HUES48 (cell line): ENCODE measurements at regions not wholly inside any gene's neighbourhood (a gene's known extent, or its start where the extent isn't known, plus 50 kb on each side); places are given as distances from the start of the nearest gene placed in this dataset.

Experiments used
- H3K27ac ChIP-seq: one replicate; pipeline ENCODE4 v1.7.0; 2013; ENCODE audit warnings: low read depth, low read length, inconsistent platforms
- H3K27me3 ChIP-seq: 2 replicates; pipeline ENCODE4 v1.6.1; 2013; ENCODE audit warnings: mild to moderate bottlenecking, low read length; ENCODE audit not compliant: control insufficient read depth, insufficient read depth
- H3K36me3 ChIP-seq: 2 replicates; pipeline ENCODE4 v1.6.1; 2013; ENCODE audit warnings: low read length; ENCODE audit not compliant: control insufficient read depth, insufficient read depth
- H3K4me1 ChIP-seq: 2 replicates; pipeline ENCODE4 v1.6.1; 2013; ENCODE audit warnings: mild to moderate bottlenecking, low read length; ENCODE audit not compliant: control insufficient read depth, insufficient read depth
- H3K4me3 ChIP-seq: 2 replicates; pipeline ENCODE4 v1.5.1; 2013; ENCODE audit warnings: mild to moderate bottlenecking, low read depth, low read length
- H3K9ac ChIP-seq: 2 replicates; pipeline ENCODE4 v1.6.1; 2013; ENCODE audit warnings: mild to moderate bottlenecking, low read depth, low read length, moderate library complexity
- H3K9me3 ChIP-seq: 2 replicates; pipeline ENCODE4 v1.6.1; 2013; ENCODE audit warnings: low read length; ENCODE audit not compliant: control insufficient read depth, insufficient read depth

DNA sequence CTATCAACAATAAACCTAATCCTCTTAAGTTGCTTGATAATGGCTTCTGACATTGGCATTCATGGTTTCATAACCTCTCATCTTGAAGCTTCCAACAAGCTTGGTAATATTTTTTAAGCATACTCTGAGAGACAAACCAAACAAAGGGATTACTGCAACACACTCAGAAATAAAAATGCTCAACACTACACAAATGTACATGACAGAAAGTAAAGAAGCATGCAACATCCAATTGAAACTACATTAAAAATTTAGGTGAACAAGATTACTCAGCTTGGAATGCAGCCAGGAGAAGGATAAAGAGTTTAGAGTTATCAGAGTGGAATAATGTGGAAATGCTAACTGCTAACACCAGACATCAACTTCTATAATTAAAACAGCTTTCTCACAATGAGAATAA, 1136.6 kb upstream of the PABPC4L start:
- Histone ChIP-seq H3K36me3 (no peaks in the 10 kb centered on the region), H3K27me3 (no peaks in the 10 kb centered on the region), H3K9me3 (no peaks in the 10 kb centered on the region), H3K9ac (no peak overlapping the region), H3K4me3 (no peak overlapping the region), H3K4me1 (no peaks in the 10 kb centered on the region), H3K27ac (no peak overlapping the region)

DNA sequence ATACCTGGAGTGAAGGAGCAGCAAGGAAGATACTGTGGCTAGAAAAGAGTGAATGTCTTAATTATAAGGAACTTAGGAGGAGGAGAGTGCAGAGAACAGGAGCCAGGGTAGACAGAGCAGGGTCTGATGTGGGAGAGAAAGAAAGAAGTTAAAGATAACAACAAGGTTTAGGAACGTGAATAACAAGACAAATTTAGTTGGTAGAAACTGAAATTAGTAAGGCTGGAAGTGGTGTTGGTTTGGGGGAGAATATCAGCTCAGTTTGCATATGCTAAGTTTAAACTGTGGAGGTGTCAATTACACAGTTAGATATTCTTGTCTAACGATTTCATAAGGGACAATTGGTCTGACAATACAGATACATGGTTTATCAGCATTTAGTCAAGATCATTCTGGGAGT, 1123.7 kb upstream of the PABPC4L start:
- no peak overlapping the region for H3K4me3 ChIP-seq
- no peak overlapping the region for H3K27ac ChIP-seq
- H3K4me1 ChIP-seq, result peaks cover 10% of the 10 kb centered on the region
- H3K9me3 ChIP-seq, result 0 out of 2 replicates have a peak, but pooled peaks cover 9% of the 10 kb centered on the region
- no peaks in the 10 kb centered on the region for H3K27me3 ChIP-seq
- no peaks in the 10 kb centered on the region for H3K36me3 ChIP-seq
- no peak overlapping the region for H3K9ac ChIP-seq

DNA sequence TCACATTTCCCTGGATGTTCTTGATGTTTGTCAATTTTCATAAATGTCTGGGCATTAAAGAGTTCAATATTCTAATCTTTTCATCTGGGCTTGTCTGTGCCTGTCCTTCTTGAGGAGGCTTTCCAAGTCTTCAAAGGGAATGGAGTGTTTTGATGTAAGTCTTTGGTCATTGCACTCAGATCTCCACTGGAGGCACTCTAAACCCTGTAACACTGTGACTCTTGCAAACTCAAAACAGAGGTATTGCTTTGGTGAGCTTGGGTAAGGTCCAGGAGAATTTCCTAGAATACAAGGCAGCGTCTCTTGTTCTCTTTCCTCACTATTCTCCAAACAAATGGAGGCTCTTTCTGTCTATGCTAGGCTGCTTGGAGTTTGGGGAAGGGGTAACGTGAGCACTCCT, 1118.1 kb upstream of the PABPC4L start:
- Histone ChIP-seq H3K36me3 (no peaks in the 10 kb centered on the region), H3K4me3 (no peak overlapping the region), H3K9me3 (0 out of 2 replicates have a peak, but pooled peaks cover 9% of the 10 kb centered on the region), H3K4me1 (peaks cover under 1% of the 10 kb centered on the region; the same call in 1 of the 2 replicates), H3K9ac (no peak overlapping the region), H3K27me3 (no peaks in the 10 kb centered on the region), H3K27ac (no peak overlapping the region)

DNA sequence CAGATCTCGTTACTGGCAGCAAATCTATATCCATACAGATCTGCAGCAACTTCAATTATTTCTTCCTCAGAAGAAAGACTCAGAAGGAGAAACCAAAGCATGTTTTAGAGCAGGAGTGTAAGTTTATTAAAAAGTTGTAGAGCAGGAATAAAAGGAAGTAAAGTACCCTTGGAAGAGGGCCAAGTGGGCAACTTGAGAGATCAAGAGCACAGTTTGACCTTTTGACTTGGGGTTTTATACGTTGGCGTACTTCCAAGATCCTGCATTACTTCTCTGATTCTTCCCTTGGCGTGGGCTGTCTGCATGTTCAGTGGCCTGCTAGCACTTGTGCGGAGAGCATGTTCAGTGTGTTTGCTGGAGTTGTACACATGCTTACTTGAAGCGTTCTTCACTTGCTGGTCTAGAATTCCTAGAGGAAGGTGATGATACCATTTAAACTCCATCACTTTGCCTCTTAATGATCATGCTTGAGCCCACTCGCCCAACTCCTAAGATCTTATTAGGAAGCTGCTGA, 1114.7 kb upstream of the PABPC4L start:
- Histone ChIP-seq H3K4me3 (no peak overlapping the region), H3K9ac (no peak overlapping the region), H3K27ac (no peak overlapping the region), H3K9me3 (no peaks in the 10 kb centered on the region), H3K27me3 (no peaks in the 10 kb centered on the region), H3K36me3 (no peaks in the 10 kb centered on the region), H3K4me1 (no peaks in the 10 kb centered on the region)

DNA sequence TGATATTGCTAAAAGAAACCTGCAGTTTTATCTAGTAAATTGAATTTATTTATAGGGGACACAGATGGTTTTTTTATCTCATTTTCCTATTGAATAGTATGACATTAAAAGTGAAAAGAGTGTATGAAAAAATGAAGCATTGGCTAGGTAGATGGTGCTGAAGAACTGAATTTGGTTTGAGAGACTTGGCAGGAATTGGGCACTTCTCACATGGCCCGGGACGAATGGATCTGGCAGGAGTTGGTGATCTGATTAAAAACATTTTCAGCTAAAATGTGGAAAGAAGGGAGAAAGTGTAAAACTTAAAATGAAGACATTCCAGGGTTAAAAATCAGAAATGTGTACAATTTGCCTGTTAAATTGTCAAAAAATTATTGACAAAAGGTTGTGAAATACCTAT, 1088.5 kb upstream of the PABPC4L start:
- no peaks in the 10 kb centered on the region for H3K36me3 ChIP-seq
- no peaks in the 10 kb centered on the region for H3K9me3 ChIP-seq
- H3K9ac ChIP-seq, result no peak overlapping the region
- H3K27ac ChIP-seq, result no peak overlapping the region
- H3K27me3 ChIP-seq, result no peaks in the 10 kb centered on the region
- no peak overlapping the region for H3K4me3 ChIP-seq
- H3K4me1 ChIP-seq, result no peaks in the 10 kb centered on the region

DNA sequence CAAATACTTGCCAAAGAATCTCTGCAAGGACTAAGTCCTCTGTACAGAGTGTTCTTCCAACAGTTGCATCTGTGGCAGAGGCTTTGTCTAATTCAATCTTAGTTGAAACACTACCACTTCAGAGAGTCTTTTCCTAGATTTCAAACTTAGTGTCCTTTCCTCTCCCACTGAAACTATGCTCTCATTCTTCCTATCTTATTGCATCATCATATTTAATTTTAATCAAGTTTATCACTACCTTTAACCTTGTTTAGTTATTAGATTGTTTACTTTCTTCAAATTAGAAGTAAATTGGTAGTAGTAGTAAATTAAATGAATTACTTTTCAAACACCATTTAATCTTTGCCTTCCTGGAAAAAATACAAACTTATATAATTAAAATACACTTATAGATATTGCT, 1082.3 kb upstream of the PABPC4L start:
- Histone ChIP-seq H3K9me3 (no peaks in the 10 kb centered on the region), H3K27ac (no peak overlapping the region), H3K27me3 (no peaks in the 10 kb centered on the region), H3K4me3 (no peak overlapping the region), H3K4me1 (no peaks in the 10 kb centered on the region), H3K9ac (no peak overlapping the region), H3K36me3 (no peaks in the 10 kb centered on the region)

DNA sequence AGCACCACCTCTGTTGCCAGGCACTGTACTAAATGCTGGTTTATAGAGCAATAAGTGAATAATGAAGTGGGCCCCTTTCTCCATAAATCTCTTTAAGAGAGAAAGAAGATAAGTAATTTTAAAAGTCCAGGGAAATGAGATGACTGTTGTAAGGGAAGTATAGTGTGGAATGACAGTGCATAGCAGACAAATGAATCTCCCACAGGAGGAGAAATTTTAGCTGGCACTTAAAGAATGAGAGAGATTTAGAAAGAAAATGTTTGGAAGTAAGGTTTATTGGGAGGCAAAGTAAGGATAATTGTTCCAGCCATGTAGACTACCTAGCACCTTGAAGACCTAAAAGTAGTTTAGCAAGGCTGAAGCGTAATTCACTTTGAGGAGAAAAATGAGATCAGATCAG, 1081.1 kb upstream of the PABPC4L start:
- H3K4me1 ChIP-seq, result 0 out of 2 replicates have a peak, but pooled peaks cover 2% of the 10 kb centered on the region
- no peak overlapping the region for H3K27ac ChIP-seq
- H3K9ac ChIP-seq, result no peak overlapping the region
- no peaks in the 10 kb centered on the region for H3K9me3 ChIP-seq
- H3K27me3 ChIP-seq, result no peaks in the 10 kb centered on the region
- H3K4me3 ChIP-seq, result no peak overlapping the region
- no peaks in the 10 kb centered on the region for H3K36me3 ChIP-seq

DNA sequence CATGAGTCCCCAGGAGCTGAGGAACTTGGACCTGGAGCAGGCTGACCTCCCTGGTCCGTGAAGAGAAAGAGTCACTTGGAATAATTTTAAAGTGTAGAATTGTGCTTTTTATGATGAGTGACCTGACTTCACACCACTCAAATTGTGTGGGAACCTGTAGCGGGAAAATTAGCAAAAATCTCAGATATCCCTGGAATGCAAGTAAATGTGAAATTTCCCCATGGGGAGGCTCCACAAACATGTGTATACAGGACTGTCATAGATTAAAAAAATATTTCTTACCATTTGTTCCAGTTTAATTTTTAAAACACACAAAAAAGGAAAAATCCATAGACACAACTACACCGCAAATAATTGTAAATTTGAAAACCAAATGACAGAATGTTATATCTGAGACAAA, 1079.6 kb upstream of the PABPC4L start:
- Histone ChIP-seq H3K9ac (no peak overlapping the region), H3K4me1 (peaks cover 7% of the 10 kb centered on the region; the same call in 1 of the 2 replicates), H3K9me3 (no peaks in the 10 kb centered on the region), H3K36me3 (no peaks in the 10 kb centered on the region), H3K27ac (no peak overlapping the region), H3K27me3 (no peaks in the 10 kb centered on the region), H3K4me3 (no peak overlapping the region)

DNA sequence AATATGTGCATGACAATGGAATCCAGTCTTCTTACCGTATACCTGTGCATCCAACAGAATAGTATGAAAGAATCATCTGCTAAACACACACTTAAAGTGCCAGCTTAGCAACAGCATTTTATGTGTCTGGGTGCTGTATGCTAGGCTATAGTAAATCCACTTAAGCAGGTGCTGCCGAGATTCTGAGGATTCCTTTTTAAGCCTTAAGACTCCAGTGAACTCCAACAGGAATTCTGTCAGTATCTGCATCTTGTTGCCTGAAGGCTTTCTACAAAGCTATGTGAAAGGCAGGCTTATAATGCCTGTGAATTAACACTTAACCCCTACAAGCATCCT, 1076.4 kb upstream of the PABPC4L start:
- H3K27ac ChIP-seq, result no peak overlapping the region
- H3K9ac ChIP-seq, result no peak overlapping the region
- no peaks in the 10 kb centered on the region for H3K36me3 ChIP-seq
- H3K4me1 ChIP-seq, result peaks cover 7% of the 10 kb centered on the region; the same call in 1 of the 2 replicates
- no peaks in the 10 kb centered on the region for H3K27me3 ChIP-seq
- no peaks in the 10 kb centered on the region for H3K9me3 ChIP-seq
- no peak overlapping the region for H3K4me3 ChIP-seq

DNA sequence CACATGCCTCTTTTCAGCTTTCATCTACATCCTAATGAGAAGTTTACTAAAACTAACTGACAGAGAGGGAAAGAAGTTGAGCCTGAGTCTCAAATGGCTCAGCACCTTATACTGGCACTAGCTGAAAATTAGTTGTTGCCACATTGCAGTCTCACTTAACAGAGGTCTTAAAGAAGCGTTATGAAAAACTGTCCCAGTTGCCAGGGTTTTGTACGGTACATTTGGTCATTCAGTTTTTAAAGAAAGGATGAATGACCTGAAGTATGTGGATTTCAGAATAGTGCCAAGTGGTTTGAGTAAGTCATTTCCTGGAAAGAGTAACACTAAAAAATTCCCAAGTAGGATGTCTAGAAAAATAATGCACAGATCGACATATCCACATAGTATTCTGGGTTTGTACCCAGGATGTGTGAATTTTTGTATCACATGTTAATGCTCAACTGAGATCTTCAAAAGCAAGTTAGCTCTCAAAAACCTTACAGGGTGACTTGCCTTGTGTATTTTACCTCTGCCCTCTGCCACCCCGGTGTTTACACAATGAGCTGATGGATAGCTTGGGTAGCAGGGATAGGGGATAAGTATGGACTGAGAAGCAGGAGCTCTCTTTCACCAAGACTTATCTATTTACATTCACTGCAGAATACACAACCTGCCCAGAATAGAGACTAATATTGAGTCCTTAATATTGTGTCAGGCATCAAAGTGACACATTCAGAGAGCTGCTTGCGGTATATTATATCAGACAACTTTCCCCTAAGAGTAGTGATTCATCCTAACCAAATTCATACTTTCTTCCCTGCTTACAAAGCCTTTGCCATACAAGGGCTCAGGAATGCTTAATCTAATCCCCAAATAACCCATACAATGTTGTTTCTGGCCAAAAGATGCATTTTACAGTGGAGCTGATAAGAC, 1075.7 kb upstream of the PABPC4L start:
- Histone ChIP-seq H3K4me3 (no peak overlapping the region), H3K27ac (no peak overlapping the region), H3K36me3 (no peaks in the 10 kb centered on the region), H3K4me1 (peaks cover 7% of the 10 kb centered on the region; the same call in 1 of the 2 replicates), H3K9ac (no peak overlapping the region), H3K27me3 (no peaks in the 10 kb centered on the region), H3K9me3 (no peaks in the 10 kb centered on the region)

DNA sequence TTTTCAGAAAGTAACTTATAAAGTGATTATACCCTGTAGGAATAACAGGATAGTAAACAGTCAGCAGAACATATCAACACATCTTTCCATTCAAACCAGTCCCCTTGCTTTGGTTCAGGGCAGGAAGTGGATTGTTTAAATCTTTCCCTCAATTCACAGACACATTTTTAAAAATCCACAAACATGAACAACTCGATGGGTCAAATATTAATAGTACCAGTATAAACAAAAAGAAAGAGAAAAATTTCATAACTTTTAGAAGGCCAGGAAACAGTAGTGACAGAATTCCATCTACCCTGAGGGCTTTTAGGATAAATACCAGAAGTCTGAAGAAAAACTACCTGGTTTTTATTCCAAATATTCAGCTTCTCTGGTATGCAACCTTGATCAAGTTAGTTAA, 1072.8 kb upstream of the PABPC4L start:
- H3K4me1 ChIP-seq, result peaks cover 7% of the 10 kb centered on the region; the same call in 1 of the 2 replicates
- H3K36me3 ChIP-seq, result no peaks in the 10 kb centered on the region
- no peaks in the 10 kb centered on the region for H3K27me3 ChIP-seq
- no peaks in the 10 kb centered on the region for H3K9me3 ChIP-seq
- H3K9ac ChIP-seq, result no peak overlapping the region
- no peak overlapping the region for H3K4me3 ChIP-seq
- no peak overlapping the region for H3K27ac ChIP-seq
